Neural cell (in vitro differentiated cells): ENCODE measurements at regions not wholly inside any gene's neighbourhood (a gene's known extent, or its start where the extent isn't known, plus 50 kb on each side); places are given as distances from the start of the nearest gene placed in this dataset.

Source experiments
- H2AFZ ChIP-seq: fragments of 200-600, 300-800 bp; sonication (generic), shearing (Covaris generic); 2 replicates; pipeline ENCODE4 v1.6.0; 2014; ENCODE audit warnings: low read depth, mild to moderate bottlenecking, antibody characterized with exemption, low read length, moderate library complexity
- H3F3A ChIP-seq: fragments of 200-600 bp; shearing (Covaris generic); 2 replicates; pipeline ENCODE4 v1.6.1; 2016; ENCODE audit warnings: mild to moderate bottlenecking, moderate library complexity, mixed read lengths, antibody characterized with exemption, low read length; ENCODE audit not compliant: insufficient read depth, poor library complexity, severe bottlenecking
- H3K27ac ChIP-seq: fragments of 200-600, 300-800 bp; sonication (generic), shearing (Covaris generic); 2 replicates; pipeline ENCODE4 v1.5.1; 2014; ENCODE audit warnings: mild to moderate bottlenecking, low read length, moderate library complexity
- H3K27me3 ChIP-seq: fragments of 300-800, 200-600 bp; sonication (generic), shearing (Covaris generic); 2 replicates; pipeline ENCODE4 v1.6.0; 2014; ENCODE audit warnings: mild to moderate bottlenecking, low read depth, low read length, moderate library complexity; ENCODE audit not compliant: insufficient read depth
- H3K36me3 ChIP-seq: fragments of 300-800, 200-600 bp; sonication (generic), shearing (Covaris generic); 2 replicates; pipeline ENCODE4 v1.5.1; 2014; ENCODE audit warnings: mild to moderate bottlenecking, antibody characterized with exemption, low read length, moderate library complexity; ENCODE audit not compliant: insufficient read depth
- H3K4me2 ChIP-seq: fragments of 300-800, 200-600 bp; sonication (generic), shearing (Covaris generic); 2 replicates; pipeline ENCODE4 v1.6.0; 2014; ENCODE audit warnings: mild to moderate bottlenecking, low read length
- H3K4me3 ChIP-seq: fragments of 300-800, 200-600 bp; sonication (generic), shearing (Covaris generic); 2 replicates; pipeline ENCODE4 v1.5.1; 2014; ENCODE audit warnings: mild to moderate bottlenecking, low read length, moderate library complexity
- H3K79me2 ChIP-seq: fragments of 200-600 bp; shearing (Covaris generic); replicated peaks from 2 replicates; pipeline ENCODE4 v1.6.0; 2014; ENCODE audit warnings: mild to moderate bottlenecking, low read length, moderate library complexity; ENCODE audit not compliant: insufficient read depth
- H3K9ac ChIP-seq: fragments of 300-800, 200-600 bp; sonication (generic), shearing (Covaris generic); 2 replicates; pipeline ENCODE4 v1.6.1; 2016; ENCODE audit warnings: mild to moderate bottlenecking, low read length, mixed read lengths
- H3K9me2 ChIP-seq: fragments of 200-600 bp; shearing (Covaris generic); 2 replicates; pipeline ENCODE4 v1.6.1; 2016; ENCODE audit warnings: mild to moderate bottlenecking, low read length, mixed read lengths; ENCODE audit not compliant: insufficient read depth
- H3K9me3 ChIP-seq: fragments of 200-600, 300-800 bp; sonication (generic), shearing (Covaris generic); 2 replicates; pipeline ENCODE4 v1.6.1; 2016; ENCODE audit warnings: mild to moderate bottlenecking, mixed run types, low read length, moderate library complexity, mixed read lengths
- H4K20me1 ChIP-seq: fragments of 200-600 bp; shearing (Covaris generic); 2 replicates; pipeline ENCODE4 v1.6.1; 2016; ENCODE audit warnings: mild to moderate bottlenecking, mixed run types; ENCODE audit not compliant: insufficient read depth
- CTCF ChIP-seq: fragments of 450-650 bp; IDR thresholded peaks from 2 replicates; pipeline ENCODE4 v1.5.1; 2014; ENCODE audit warnings: antibody characterized with exemption, mild to moderate bottlenecking, moderate library complexity; ENCODE audit not compliant: poor library complexity, severe bottlenecking
- EP300 ChIP-seq: fragments of 450-650 bp; conservative IDR thresholded peaks from 2 replicates; pipeline ENCODE4 v1.6.1; 2014; ENCODE audit warnings: antibody characterized with exemption, mild to moderate bottlenecking, moderate library complexity; ENCODE audit not compliant: poor library complexity, severe bottlenecking
- EZH2 ChIP-seq: fragments of 200-600, 300-800 bp; shearing (Covaris generic), sonication (generic); IDR thresholded peaks from 2 replicates; pipeline ENCODE4 v1.6.1; 2014; ENCODE audit warnings: antibody characterized with exemption, low read length, borderline replicate concordance, mild to moderate bottlenecking; ENCODE audit not compliant: insufficient read depth, poor library complexity, severe bottlenecking
- MXI1 ChIP-seq: fragments of 450-650 bp; conservative IDR thresholded peaks from 2 replicates; pipeline ENCODE4 v1.6.1; 2014; ENCODE audit warnings: antibody characterized with exemption, mild to moderate bottlenecking; ENCODE audit not compliant: poor library complexity, severe bottlenecking
- POLR2AphosphoS5 ChIP-seq: IDR thresholded peaks from 2 replicates; pipeline ENCODE4 v1.6.1; 2012
- RAD21 ChIP-seq: fragments of 450-650 bp; conservative IDR thresholded peaks from 2 replicates; pipeline ENCODE4 v1.6.1; 2014; ENCODE audit warnings: antibody characterized with exemption, mild to moderate bottlenecking, moderate library complexity
- REST ChIP-seq: IDR thresholded peaks from 2 replicates; pipeline ENCODE4 v1.6.1; 2012; ENCODE audit warnings: borderline replicate concordance
- SMC3 ChIP-seq: fragments of 450-650 bp; conservative IDR thresholded peaks from 2 replicates; pipeline ENCODE4 v1.6.1; 2014; ENCODE audit warnings: antibody characterized with exemption, mild to moderate bottlenecking, moderate library complexity; ENCODE audit not compliant: poor library complexity
- TAF1 ChIP-seq: IDR thresholded peaks from 2 replicates; pipeline ENCODE4 v1.6.1; 2012; ENCODE audit warnings: low read depth

- no peak overlapping the region for H3K9ac ChIP-seq
- H3F3A ChIP-seq = no peaks in the 10 kb centered on the region
- H3K36me3 ChIP-seq = no peaks in the 10 kb centered on the region
- H3K27me3 ChIP-seq = no peaks in the 10 kb centered on the region
- TF ChIP-seq REST = no peak
- no peak for TF ChIP-seq CTCF
- no peak for TF ChIP-seq SMC3
- TF ChIP-seq POLR2AphosphoS5 = no peak
- no peak for TF ChIP-seq EZH2
- TF ChIP-seq RAD21 = no peak
- TF ChIP-seq MXI1 = no peak
- TF ChIP-seq TAF1 = no peak
- TF ChIP-seq EP300 = no peak
- no peaks in the 10 kb centered on the region for H3K79me2 ChIP-seq
- H3K27ac ChIP-seq = no peak overlapping the region
- no peaks in the 10 kb centered on the region for H3K9me3 ChIP-seq
- no peaks in the 10 kb centered on the region for H3K9me2 ChIP-seq
- H4K20me1 ChIP-seq = no peaks in the 10 kb centered on the region
- no peak overlapping the region for H3K4me3 ChIP-seq
- H2AFZ ChIP-seq = no peak overlapping the region
- no peak overlapping the region for H3K4me2 ChIP-seq
Observed at GRCh38 chr15:98067339-98067738, 106.8 kb downstream of the ARRDC4 start.

- Histone ChIP-seq H3K36me3 (no peaks in the 10 kb centered on the region), H3K4me3 (no peak overlapping the region), H3K9me2 (no peaks in the 10 kb centered on the region), H3K27ac (no peak overlapping the region), H3K27me3 (no peaks in the 10 kb centered on the region), H4K20me1 (no peaks in the 10 kb centered on the region), H3K9me3 (no peaks in the 10 kb centered on the region), H3K79me2 (no peaks in the 10 kb centered on the region), H3K4me2 (no peak overlapping the region), H3F3A (no peaks in the 10 kb centered on the region), H3K9ac (no peak overlapping the region), H2AFZ (no peak overlapping the region)
- TF ChIP-seq TAF1 (no peak), RAD21 (no peak), MXI1 (no peak), EZH2 (no peak), SMC3 (no peak), EP300 (no peak), POLR2AphosphoS5 (no peak), CTCF (no peak), REST (no peak)
Observed at GRCh38 chr15:98069256-98069655, 108.8 kb downstream of the ARRDC4 start.
